ENCODE measurements at regions not wholly inside any gene's neighbourhood (a gene's known extent, or its start where the extent isn't known, plus 50 kb on each side); places are given as distances from the start of the nearest gene placed in this dataset.

GRCh38 chr13:40484974-40485373, 181.5 kb downstream of the FOXO1 start:
- intact Hi-C loops (cut with DNase I): no loop called here
- TF ChIP-seq POLR2A (IDR thresholded peaks at IDR 0.05) (no peak), POLR2AphosphoS5 (IDR thresholded peaks at IDR 0.05) (no peak), CTCF (IDR thresholded peaks at IDR 0.05) (no peak)

GRCh38 chr13:40485611-40486517, 180.6 kb downstream of the FOXO1 start:
- Histone ChIP-seq H3K27ac (no peak overlapping the region), H3K9me3 (no peaks in the 10 kb centered on the region), H3K4me3 (no peak overlapping the region), H3K27me3 (replicated peaks; ENCODE audit: insufficient read depth) (no peaks in the 10 kb centered on the region), H3K4me1 (replicated peaks) (no peaks in the 10 kb centered on the region), H3K36me3 (no peaks in the 10 kb centered on the region)
- no peak for TF ChIP-seq POLR2A (IDR thresholded peaks at IDR 0.05)
- TF ChIP-seq POLR2AphosphoS5 (IDR thresholded peaks at IDR 0.05): no peak
- no peak for DNase-seq (ENCODE audit: low spot score)
- intact Hi-C loops (cut with DNase I): no loop called here
- 69% methylated on average over 12 of the region's 12 CpGs for WGBS

More at GRCh38 chr13:40484974-40485373, 181.5 kb downstream of the FOXO1 start:
- Histone ChIP-seq H3K4me3 (no peak overlapping the region), H3K27me3 (replicated peaks; ENCODE audit: insufficient read depth) (no peaks in the 10 kb centered on the region), H3K4me1 (replicated peaks) (no peaks in the 10 kb centered on the region), H3K27ac (no peak overlapping the region), H3K9me3 (no peaks in the 10 kb centered on the region), H3K36me3 (no peaks in the 10 kb centered on the region)
- WGBS: 52% methylated on average over 7 of the region's 7 CpGs
- no peak for DNase-seq (ENCODE audit: low spot score)

- TF ChIP-seq POLR2AphosphoS5 (IDR thresholded peaks at IDR 0.05) (no peak), POLR2A (IDR thresholded peaks at IDR 0.05) (no peak), CTCF (IDR thresholded peaks at IDR 0.05) (no peak)
- H3K36me3 ChIP-seq: no peaks in the 10 kb centered on the region
- 75% methylated on average over 12 of the region's 12 CpGs for WGBS
- H3K4me1 ChIP-seq (replicated peaks): no peaks in the 10 kb centered on the region
- intact Hi-C loops (cut with DNase I): no loop called here
- DNase-seq (ENCODE audit: low spot score): no peak
- no peak overlapping the region for H3K4me3 ChIP-seq
- no peaks in the 10 kb centered on the region for H3K9me3 ChIP-seq
- no peaks in the 10 kb centered on the region for H3K27me3 ChIP-seq (replicated peaks; ENCODE audit: insufficient read depth)
- H3K27ac ChIP-seq: no peak overlapping the region
Observed at GRCh38 chr13:40486518-40487163, 179.8 kb downstream of the FOXO1 start.

- Histone ChIP-seq H3K9me3 (no peaks in the 10 kb centered on the region), H3K27me3 (replicated peaks; ENCODE audit: insufficient read depth) (no peaks in the 10 kb centered on the region), H3K27ac (no peak overlapping the region), H3K36me3 (no peaks in the 10 kb centered on the region), H3K4me3 (no peak overlapping the region), H3K4me1 (replicated peaks) (no peaks in the 10 kb centered on the region)
- DNase-seq (ENCODE audit: low spot score): no peak
- intact Hi-C loops (cut with DNase I): no loop called here
- WGBS: 95% methylated on average over 21 of the region's 21 CpGs
- no peak for TF ChIP-seq POLR2A (IDR thresholded peaks at IDR 0.05)
- no peak for TF ChIP-seq CTCF (IDR thresholded peaks at IDR 0.05)
- no peak for TF ChIP-seq POLR2AphosphoS5 (IDR thresholded peaks at IDR 0.05)
Observed at GRCh38 chr13:40488869-40489391, 177.5 kb downstream of the FOXO1 start.

- Histone ChIP-seq H3K4me1 (replicated peaks) (no peaks in the 10 kb centered on the region), H3K4me3 (no peak overlapping the region), H3K36me3 (no peaks in the 10 kb centered on the region), H3K27ac (no peak overlapping the region), H3K27me3 (replicated peaks; ENCODE audit: insufficient read depth) (no peaks in the 10 kb centered on the region), H3K9me3 (no peaks in the 10 kb centered on the region)
- intact Hi-C loops (cut with DNase I): no loop called here
- no peak for DNase-seq (ENCODE audit: low spot score)
- 58% methylated on average over 7 of the region's 7 CpGs for WGBS
- TF ChIP-seq CTCF (IDR thresholded peaks at IDR 0.05) (no peak), POLR2A (IDR thresholded peaks at IDR 0.05) (no peak), POLR2AphosphoS5 (IDR thresholded peaks at IDR 0.05) (no peak)
Observed at GRCh38 chr13:40490086-40490758, 176.2 kb downstream of the FOXO1 start.
